ENCODE measurements at regions not wholly inside any gene's neighbourhood (a gene's known extent, or its start where the extent isn't known, plus 50 kb on each side); places are given as distances from the start of the nearest gene placed in this dataset.

DNA sequence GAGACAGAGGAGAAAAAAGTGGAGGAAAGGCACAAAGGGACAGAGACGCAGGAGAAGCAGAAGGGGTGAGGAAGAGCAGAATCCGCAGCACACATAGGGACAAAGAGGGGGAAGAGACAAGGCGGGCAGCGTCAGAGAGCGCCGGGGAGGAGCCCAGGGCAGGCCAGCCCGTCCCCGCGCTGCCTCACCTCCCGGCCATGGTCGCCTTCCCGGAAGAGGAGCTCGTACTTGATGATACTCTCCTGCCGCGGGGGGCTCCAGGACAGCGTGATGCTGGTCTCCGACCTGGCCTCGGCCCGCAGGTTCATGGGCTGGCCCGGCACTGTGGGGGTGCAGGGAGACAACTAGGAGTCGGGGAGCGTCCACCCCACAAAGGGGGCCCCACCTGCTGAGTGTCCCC, 100.6 kb downstream of the PTPRS start:
- no peaks in the 10 kb centered on the region for H3K36me3 ChIP-seq (ENCODE audit: control insufficient read depth in 2 of 2, extremely low read depth in 1 of 2, insufficient read depth in 2 of 2, low read length in 2 of 2)
- no peak overlapping the region for H3K9ac ChIP-seq (ENCODE audit: control insufficient read depth, extremely low read depth, insufficient read depth, low read length)
- H3K79me2 ChIP-seq (ENCODE audit: control insufficient read depth, insufficient read depth, low read length): no peaks in the 10 kb centered on the region
- DNase-seq (ENCODE audit: low read depth, low spot score): no peak
- H3K4me1 ChIP-seq (ENCODE audit: control insufficient read depth, extremely low read depth, insufficient read depth, low read length): no peaks in the 10 kb centered on the region
- H4K20me1 ChIP-seq (ENCODE audit: control insufficient read depth, extremely low read depth, insufficient read depth, low read length): no peaks in the 10 kb centered on the region
- no peak overlapping the region for H3K4me2 ChIP-seq (ENCODE audit: control insufficient read depth, extremely low read depth, insufficient read depth, low read depth, low read length)
- H3K9me1 ChIP-seq (ENCODE audit: control insufficient read depth, extremely low read depth, insufficient read depth, low read length): no peaks in the 10 kb centered on the region
- no peak for TF ChIP-seq EZH2 (IDR thresholded peaks at IDR 0.05; ENCODE audit: low read length)
- no peak for TF ChIP-seq CTCF (optimal IDR thresholded peaks at IDR 0.05 in 1 of 3, IDR thresholded peaks at IDR 0.05 in 1 of 3, conservative IDR thresholded peaks at IDR 0.05 in 1 of 3; ENCODE audit: extremely low read depth in 1 of 3, insufficient read depth in 2 of 3, low read length in 3 of 3)
- H3K27ac ChIP-seq (ENCODE audit: control insufficient read depth, insufficient read depth, low read length): no peak overlapping the region
- no peaks in the 10 kb centered on the region for H3K27me3 ChIP-seq (ENCODE audit: control insufficient read depth, extremely low read depth, insufficient read depth, low read length)
- dilution Hi-C loops (cut with MboI; ENCODE audit: extremely low pct_ligation_motif_present, low sequenced_read_pairs): no loop called here
- H2AFZ ChIP-seq (ENCODE audit: control insufficient read depth, low read length): no peak overlapping the region
- no peak overlapping the region for H3K4me3 ChIP-seq (ENCODE audit: control insufficient read depth in 2 of 3, extremely low read depth in 1 of 3, insufficient read depth in 2 of 3, low read depth in 1 of 3, low read length in 3 of 3)
- no peak for FAIRE-seq
- H3K9me3 ChIP-seq (ENCODE audit: control insufficient read depth, low read depth, low read length): no peaks in the 10 kb centered on the region

GRCh38 chr19:5238700-5239099, 101.9 kb downstream of the PTPRS start:
- H3K79me2 ChIP-seq (ENCODE audit: control insufficient read depth, insufficient read depth, low read length): no peaks in the 10 kb centered on the region
- DNase-seq (ENCODE audit: low read depth, low spot score) (no peak), FAIRE-seq (no peak)
- no peaks in the 10 kb centered on the region for H3K4me1 ChIP-seq (ENCODE audit: control insufficient read depth, extremely low read depth, insufficient read depth, low read length)
- H3K36me3 ChIP-seq (ENCODE audit: control insufficient read depth in 2 of 2, extremely low read depth in 1 of 2, insufficient read depth in 2 of 2, low read length in 2 of 2): no peaks in the 10 kb centered on the region
- H2AFZ ChIP-seq (ENCODE audit: control insufficient read depth, low read length): no peak overlapping the region
- no peaks in the 10 kb centered on the region for H3K9me1 ChIP-seq (ENCODE audit: control insufficient read depth, extremely low read depth, insufficient read depth, low read length)
- H3K4me2 ChIP-seq (ENCODE audit: control insufficient read depth, extremely low read depth, insufficient read depth, low read depth, low read length): no peak overlapping the region
- TF ChIP-seq CTCF (optimal IDR thresholded peaks at IDR 0.05 in 1 of 3, IDR thresholded peaks at IDR 0.05 in 1 of 3, conservative IDR thresholded peaks at IDR 0.05 in 1 of 3; ENCODE audit: extremely low read depth in 1 of 3, insufficient read depth in 2 of 3, low read length in 3 of 3): no peak
- TF ChIP-seq EZH2 (IDR thresholded peaks at IDR 0.05; ENCODE audit: low read length): no peak
- dilution Hi-C loops (cut with MboI; ENCODE audit: extremely low pct_ligation_motif_present, low sequenced_read_pairs): no loop called here
- no peak overlapping the region for H3K9ac ChIP-seq (ENCODE audit: control insufficient read depth, extremely low read depth, insufficient read depth, low read length)
- no peaks in the 10 kb centered on the region for H3K9me3 ChIP-seq (ENCODE audit: control insufficient read depth, low read depth, low read length)
- H3K27me3 ChIP-seq (ENCODE audit: control insufficient read depth, extremely low read depth, insufficient read depth, low read length): no peaks in the 10 kb centered on the region
- H3K4me3 ChIP-seq (ENCODE audit: control insufficient read depth in 2 of 3, extremely low read depth in 1 of 3, insufficient read depth in 2 of 3, low read depth in 1 of 3, low read length in 3 of 3): no peak overlapping the region
- no peaks in the 10 kb centered on the region for H4K20me1 ChIP-seq (ENCODE audit: control insufficient read depth, extremely low read depth, insufficient read depth, low read length)
- H3K27ac ChIP-seq (ENCODE audit: control insufficient read depth, insufficient read depth, low read length): no peak overlapping the region
